ENCODE measurements at regions not wholly inside any gene's neighbourhood (a gene's known extent, or its start where the extent isn't known, plus 50 kb on each side); places are given as distances from the start of the nearest gene placed in this dataset.

DNA sequence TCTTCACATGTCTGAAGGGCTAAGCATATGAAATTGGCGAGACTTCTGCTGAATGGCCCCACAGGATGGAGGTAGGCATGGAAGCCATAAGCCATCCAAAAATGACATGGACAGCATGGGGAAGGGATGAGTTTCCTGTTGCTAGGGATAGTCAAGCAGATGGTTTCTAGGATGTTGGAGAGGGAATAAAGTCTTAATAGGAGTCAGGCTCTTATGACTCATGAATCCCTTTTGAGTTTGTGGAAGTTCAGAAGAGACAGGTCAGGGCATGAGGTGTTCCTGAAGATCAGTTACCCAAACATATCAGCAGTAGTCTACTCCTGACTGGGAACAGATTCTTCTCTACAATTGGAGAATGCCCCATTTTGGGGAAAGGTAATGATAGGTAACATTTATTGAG lies 243.9 kb downstream of the REEP3 start:
- no peaks in the 10 kb centered on the region for H3K4me1 Mint-ChIP-seq
- no peaks in the 10 kb centered on the region for H3K36me3 Mint-ChIP-seq
- no peak for DNase-seq
- H3K27me3 Mint-ChIP-seq (ENCODE audit: low read depth in 3 of 3), result peaks cover 4 to 14% (median 9%) of the 10 kb centered on the region in 3 donors
- H3K9me3 Mint-ChIP-seq, result no peaks in the 10 kb centered on the region
- no peak overlapping the region for H3K4me3 Mint-ChIP-seq
- no peak overlapping the region for H3K27ac Mint-ChIP-seq

DNA sequence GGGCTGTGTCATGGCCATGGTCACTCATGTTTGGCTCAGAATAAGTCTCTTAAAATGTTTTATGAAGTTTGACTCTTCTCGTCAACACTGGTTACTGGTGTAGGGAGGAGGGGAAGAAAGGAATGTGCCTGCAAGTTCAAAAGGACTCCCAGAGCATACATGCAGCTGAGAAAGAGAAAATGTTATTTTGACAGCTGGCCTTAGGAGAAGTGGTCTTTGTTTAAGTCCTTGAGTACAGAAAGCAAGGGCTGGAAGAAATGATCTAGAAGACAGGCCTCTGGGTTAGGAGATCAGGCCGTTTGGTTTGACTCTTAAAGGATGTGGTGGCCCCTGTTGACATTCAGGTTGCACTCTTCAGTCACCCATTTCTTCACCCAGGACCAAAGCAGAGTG lies 245.5 kb downstream of the REEP3 start:
- Mint-ChIP-seq H3K36me3 (no peaks in the 10 kb centered on the region), H3K4me1 (no peaks in the 10 kb centered on the region), H3K27me3 (ENCODE audit: low read depth in 3 of 3) (peaks cover 1 to 14% (median 9%) of the 10 kb centered on the region in 3 donors), H3K9me3 (no peaks in the 10 kb centered on the region), H3K4me3 (no peak overlapping the region), H3K27ac (no peak overlapping the region)
- no peak for DNase-seq

DNA sequence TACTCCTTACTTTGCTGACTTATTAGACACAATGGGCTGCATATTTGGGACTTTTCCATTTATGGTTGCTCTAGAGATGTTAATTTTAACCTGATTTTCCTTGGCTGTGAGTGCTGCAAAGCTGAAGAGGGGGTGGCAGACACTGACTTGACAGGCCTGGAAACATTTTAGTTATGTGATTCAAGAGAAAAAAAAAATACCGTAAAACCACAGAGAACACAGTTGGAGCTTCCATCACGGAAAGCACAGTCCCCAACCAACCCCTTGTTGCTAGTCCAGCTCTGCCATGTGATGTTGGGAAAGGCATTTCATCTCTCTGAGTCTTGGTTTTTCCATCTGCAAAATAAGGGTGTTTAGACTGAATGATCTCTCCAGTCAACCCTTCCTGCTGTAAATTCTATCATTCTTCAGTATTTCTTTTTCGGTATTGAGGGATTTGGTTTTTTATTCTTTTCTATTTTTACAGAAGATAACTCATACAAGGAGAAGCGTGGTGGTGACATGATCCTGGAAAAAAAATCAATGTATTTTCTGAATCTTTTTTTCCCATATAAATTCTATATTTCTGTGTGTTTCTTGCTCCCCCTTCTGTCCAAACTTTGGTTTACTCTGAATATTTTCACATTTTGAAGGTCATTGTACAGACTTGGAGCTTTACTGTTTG lies 246.1 kb downstream of the REEP3 start:
- Mint-ChIP-seq H3K27me3 (ENCODE audit: low read depth in 3 of 3) (peaks cover 1 to 14% (median 8%) of the 10 kb centered on the region in 3 donors), H3K9me3 (no peaks in the 10 kb centered on the region), H3K27ac (no peak overlapping the region), H3K36me3 (no peaks in the 10 kb centered on the region), H3K4me1 (no peaks in the 10 kb centered on the region), H3K4me3 (no peak overlapping the region)
- no peak for DNase-seq

DNA sequence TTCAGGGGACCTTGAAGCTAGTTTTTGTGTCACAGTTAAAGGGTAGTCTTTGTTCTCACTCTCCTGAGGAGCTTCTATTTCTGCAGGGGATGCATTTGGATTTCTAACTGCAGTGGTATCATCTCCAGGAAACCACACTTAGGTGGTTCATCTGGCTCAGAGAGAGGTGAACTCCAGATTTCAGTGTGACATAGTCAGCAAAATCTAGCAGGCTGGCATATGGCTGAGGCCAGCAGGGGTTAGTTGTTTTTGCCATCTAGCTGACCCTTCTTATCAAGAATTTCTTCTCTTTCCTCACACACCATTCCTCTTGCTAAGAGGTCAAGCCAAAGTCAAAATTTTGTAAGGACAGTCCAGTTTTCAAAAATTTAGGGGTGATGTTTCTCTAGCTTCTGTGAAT lies 248.2 kb downstream of the REEP3 start:
- DNase-seq, result no peak
- Mint-ChIP-seq H3K27me3 (ENCODE audit: low read depth in 3 of 3) (peaks cover 1 to 5% (median 5%) of the 10 kb centered on the region in 3 donors), H3K36me3 (no peaks in the 10 kb centered on the region), H3K9me3 (no peaks in the 10 kb centered on the region), H3K4me3 (no peak overlapping the region), H3K4me1 (no peaks in the 10 kb centered on the region), H3K27ac (no peak overlapping the region)

DNA sequence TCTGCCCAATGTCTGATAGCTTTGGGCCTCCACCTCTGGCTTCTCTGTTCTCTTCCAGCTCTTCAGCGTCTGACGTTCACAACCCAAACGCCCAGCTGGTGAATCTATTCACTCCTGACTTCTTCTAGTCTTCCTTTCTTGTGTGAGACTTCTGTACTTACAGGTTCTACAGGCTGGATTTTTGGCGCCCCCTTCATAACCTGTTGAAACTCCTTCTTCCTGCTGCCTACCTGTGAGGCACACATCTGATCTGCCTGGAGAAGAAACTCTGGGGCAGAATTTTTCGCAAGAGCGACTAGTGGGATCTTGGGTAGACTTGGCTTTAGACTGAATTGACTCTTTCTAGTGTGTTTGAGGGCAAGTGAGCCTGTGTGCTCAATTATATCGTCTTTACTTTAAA lies 249.3 kb downstream of the REEP3 start:
- Mint-ChIP-seq H3K4me1 (no peaks in the 10 kb centered on the region), H3K36me3 (no peaks in the 10 kb centered on the region), H3K4me3 (no peak overlapping the region), H3K9me3 (no peaks in the 10 kb centered on the region), H3K27ac (no peak overlapping the region), H3K27me3 (ENCODE audit: low read depth in 3 of 3) (peaks cover 3 to 9% (median 3%) of the 10 kb centered on the region in 3 donors)
- DNase-seq, result no peak

DNA sequence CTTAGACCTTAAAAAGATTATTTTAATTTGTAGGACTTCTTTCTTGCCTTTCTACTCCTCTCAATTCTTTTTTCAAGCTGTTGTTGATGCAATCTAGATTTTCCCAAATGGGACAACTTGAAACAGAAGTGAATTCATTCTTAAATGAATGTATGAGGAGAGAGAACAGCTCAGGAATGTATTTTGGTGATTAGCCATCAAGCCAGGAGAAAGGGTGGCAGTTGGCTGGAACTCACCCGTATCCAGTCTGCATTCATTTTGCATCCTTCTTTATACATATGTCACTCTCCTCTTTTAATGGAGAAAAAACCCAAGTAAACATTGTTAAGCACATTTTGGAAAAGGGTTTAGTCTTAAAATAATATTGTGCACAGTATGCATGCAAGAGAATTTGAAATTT lies 251.3 kb downstream of the REEP3 start:
- no peak overlapping the region for H3K27ac Mint-ChIP-seq
- no peak for DNase-seq
- no peak overlapping the region for H3K4me3 Mint-ChIP-seq
- peaks cover 1 to 13% (median 2%) of the 10 kb centered on the region in 3 donors for H3K27me3 Mint-ChIP-seq (ENCODE audit: low read depth in 3 of 3)
- H3K36me3 Mint-ChIP-seq, result no peaks in the 10 kb centered on the region
- no peaks in the 10 kb centered on the region for H3K4me1 Mint-ChIP-seq
- H3K9me3 Mint-ChIP-seq, result no peaks in the 10 kb centered on the region

DNA sequence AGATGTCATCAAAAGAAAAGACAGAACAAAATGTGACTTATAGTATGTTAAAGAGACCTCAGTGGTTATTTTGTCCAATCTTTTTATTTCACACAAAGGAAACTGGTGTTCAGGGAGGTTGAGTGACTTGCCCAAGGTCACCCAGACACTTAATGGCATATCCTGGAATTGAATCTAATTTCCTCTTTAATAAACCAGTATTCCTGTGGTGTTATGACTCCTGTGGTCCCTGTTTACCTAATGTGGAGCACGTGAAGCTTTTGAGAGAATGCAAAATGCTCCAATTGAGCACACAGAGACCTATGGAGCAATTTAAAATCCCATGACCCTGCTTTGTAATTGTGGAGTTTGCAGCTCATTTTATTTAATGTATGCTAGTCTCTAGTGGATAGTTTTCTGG lies 251.9 kb downstream of the REEP3 start:
- H3K36me3 Mint-ChIP-seq, result no peaks in the 10 kb centered on the region
- H3K4me3 Mint-ChIP-seq, result no peak overlapping the region
- DNase-seq, result no peak
- no peak overlapping the region for H3K27ac Mint-ChIP-seq
- no peaks in the 10 kb centered on the region for H3K9me3 Mint-ChIP-seq
- peaks cover 1 to 14% (median 2%) of the 10 kb centered on the region in 3 donors for H3K27me3 Mint-ChIP-seq (ENCODE audit: low read depth in 3 of 3)
- H3K4me1 Mint-ChIP-seq, result no peaks in the 10 kb centered on the region

DNA sequence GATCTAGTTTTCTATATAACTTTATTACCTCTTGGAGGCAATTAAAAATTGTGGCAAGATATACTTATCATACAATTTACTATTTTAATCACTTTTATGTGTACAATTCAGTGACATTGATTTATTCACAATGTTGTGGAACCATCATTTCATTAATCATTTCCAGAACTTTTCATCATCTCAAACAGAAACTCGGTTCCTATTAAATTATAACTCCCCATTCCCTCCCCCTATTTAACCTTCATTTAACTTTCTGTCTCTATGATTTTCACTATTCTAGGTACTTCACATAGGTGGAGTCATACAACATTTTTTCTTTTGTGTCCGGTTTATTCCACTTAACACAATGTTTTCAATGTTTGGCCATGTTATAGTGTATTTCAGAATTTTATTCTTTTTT lies 252.8 kb downstream of the REEP3 start:
- Mint-ChIP-seq H3K4me1 (no peaks in the 10 kb centered on the region), H3K27ac (no peak overlapping the region), H3K27me3 (ENCODE audit: low read depth in 3 of 3) (peaks cover 1 to 18% (median 2%) of the 10 kb centered on the region in 3 donors), H3K9me3 (no peaks in the 10 kb centered on the region), H3K36me3 (no peaks in the 10 kb centered on the region), H3K4me3 (no peak overlapping the region)
- DNase-seq, result no peak

GRCh38 chr10:63780101-63780500 lies 258.9 kb downstream of the REEP3 start:
- H3K4me3 Mint-ChIP-seq, result no peak overlapping the region
- H3K4me1 Mint-ChIP-seq, result no peaks in the 10 kb centered on the region
- no peak overlapping the region for H3K27ac Mint-ChIP-seq
- peaks cover 2 to 16% (median 6%) of the 10 kb centered on the region in 3 donors for H3K27me3 Mint-ChIP-seq (ENCODE audit: low read depth in 3 of 3)
- no peaks in the 10 kb centered on the region for H3K9me3 Mint-ChIP-seq
- no peaks in the 10 kb centered on the region for H3K36me3 Mint-ChIP-seq
- no peak for DNase-seq

DNA sequence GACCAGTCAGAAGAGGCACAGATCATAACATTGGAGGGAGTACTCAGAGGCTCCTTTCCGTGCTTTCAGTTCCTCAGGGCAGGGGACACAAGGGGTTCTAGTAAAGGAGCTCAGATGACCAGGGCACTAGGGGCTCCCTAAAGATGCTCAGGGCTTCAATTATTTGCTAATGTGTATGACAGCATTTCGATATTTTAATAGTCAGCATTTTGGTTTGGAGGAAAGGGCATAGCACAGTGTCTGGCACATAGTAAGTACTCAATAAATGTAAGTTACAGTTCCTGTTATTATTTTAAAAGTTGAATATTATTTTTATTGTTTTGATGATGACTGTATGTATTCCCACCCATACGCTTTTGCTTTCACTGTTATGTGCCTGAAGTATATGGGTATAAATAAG lies 260.0 kb downstream of the REEP3 start:
- no peak overlapping the region for H3K4me3 Mint-ChIP-seq
- peaks cover 2 to 13% (median 6%) of the 10 kb centered on the region in 3 donors for H3K27me3 Mint-ChIP-seq (ENCODE audit: low read depth in 3 of 3)
- H3K4me1 Mint-ChIP-seq, result no peaks in the 10 kb centered on the region
- DNase-seq, result no peak
- H3K36me3 Mint-ChIP-seq, result no peaks in the 10 kb centered on the region
- no peak overlapping the region for H3K27ac Mint-ChIP-seq
- H3K9me3 Mint-ChIP-seq, result no peaks in the 10 kb centered on the region

GRCh38 chr10:63783882-63784281 lies 262.7 kb downstream of the REEP3 start:
- Mint-ChIP-seq H3K36me3 (no peaks in the 10 kb centered on the region), H3K27ac (no peak overlapping the region), H3K27me3 (ENCODE audit: low read depth in 3 of 3) (peaks cover 2 to 9% (median 6%) of the 10 kb centered on the region in 3 donors), H3K4me3 (no peak overlapping the region), H3K9me3 (peaks cover 0 to 7% (median 0%) of the 10 kb centered on the region in 6 donors), H3K4me1 (no peaks in the 10 kb centered on the region)
- DNase-seq, result no peak

DNA sequence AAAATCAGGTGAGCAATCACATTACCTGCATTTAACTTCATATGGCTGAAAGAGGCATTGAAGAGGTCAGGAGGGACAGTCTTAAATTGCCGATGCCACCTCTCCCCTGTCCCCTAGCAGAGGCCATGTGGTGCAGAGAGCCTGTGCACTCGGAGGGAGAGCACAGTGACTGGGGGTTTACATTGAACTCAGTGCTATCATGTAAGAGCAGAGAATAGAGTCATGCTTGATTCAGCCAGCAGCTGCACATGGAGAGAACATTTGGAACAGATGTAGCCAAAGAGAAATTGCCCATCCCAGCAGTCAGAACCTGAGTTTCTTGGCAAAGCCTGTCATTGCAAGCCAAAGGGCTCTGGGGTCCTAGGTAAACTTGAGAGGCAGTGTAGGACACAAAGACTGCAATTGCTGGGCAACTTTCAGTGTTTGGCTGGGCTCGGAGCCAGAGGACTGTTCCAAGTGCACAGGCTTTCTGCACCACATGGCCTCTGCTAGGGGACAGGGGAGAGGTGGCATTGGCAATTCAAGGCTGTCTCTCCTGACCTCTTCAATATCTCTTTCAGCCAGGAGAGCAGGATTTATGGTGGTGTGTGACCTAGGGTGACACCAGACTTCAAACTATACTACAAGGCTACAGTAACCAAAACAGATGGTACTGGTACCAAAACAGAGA lies 267.1 kb downstream of the REEP3 start:
- Mint-ChIP-seq H3K27ac (no peak overlapping the region), H3K4me1 (no peaks in the 10 kb centered on the region), H3K27me3 (ENCODE audit: low read depth in 3 of 3) (peaks cover 1 to 8% (median 4%) of the 10 kb centered on the region in 3 donors), H3K36me3 (no peaks in the 10 kb centered on the region), H3K4me3 (no peak overlapping the region), H3K9me3 (peaks cover 0 to 7% (median under 1%) of the 10 kb centered on the region in 6 donors)
- no peak for DNase-seq

DNA sequence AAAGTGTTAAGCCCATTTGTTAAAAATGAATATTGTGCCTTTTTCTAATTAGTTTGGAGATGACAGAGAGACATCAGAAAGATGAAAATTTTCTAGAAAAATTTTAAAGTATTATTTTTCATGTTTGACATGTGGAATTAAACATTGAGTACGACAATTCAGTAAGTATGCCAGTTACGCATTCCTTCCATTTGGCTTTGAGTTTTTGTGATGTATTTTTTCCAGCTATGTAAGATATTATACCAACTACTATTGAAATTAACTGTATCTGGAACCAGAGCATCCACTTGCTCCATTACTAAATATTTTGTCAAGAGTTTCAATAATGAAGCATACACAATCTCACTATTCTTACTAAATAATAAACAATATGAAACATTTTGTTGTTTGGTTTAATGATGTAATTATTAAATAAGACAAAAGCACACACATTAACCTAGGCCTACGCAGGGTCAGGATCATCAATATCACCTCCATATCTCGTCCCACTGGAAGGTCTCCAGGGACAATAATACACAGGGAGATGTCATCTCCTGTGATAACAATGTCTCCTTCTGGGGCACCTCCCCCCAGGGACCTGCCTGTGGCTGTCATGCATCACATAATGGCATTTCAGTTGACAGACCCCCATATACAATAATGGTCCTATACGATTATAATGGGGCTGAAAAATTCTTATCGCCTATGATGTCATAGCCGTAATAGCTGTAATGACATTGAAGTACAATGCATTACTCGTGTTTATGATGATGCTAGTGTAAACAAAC lies 274.1 kb downstream of the REEP3 start:
- H3K4me1 Mint-ChIP-seq, result peaks cover 6 to 14% of the 10 kb centered on the region in 2 donors
- no peaks in the 10 kb centered on the region for H3K36me3 Mint-ChIP-seq
- H3K9me3 Mint-ChIP-seq, result peaks cover 0 to 5% (median 0%) of the 10 kb centered on the region in 6 donors
- H3K27me3 Mint-ChIP-seq (ENCODE audit: low read depth in 3 of 3), result peaks cover 1 to 5% (median 3%) of the 10 kb centered on the region in 3 donors
- H3K4me3 Mint-ChIP-seq, result no peak overlapping the region
- DNase-seq, result no peak
- H3K27ac Mint-ChIP-seq, result no peak overlapping the region

All from immature natural killer cell (primary cell).